Panc1 (cell line): ENCODE measurements at regions not wholly inside any gene's neighbourhood (a gene's known extent, or its start where the extent isn't known, plus 50 kb on each side); places are given as distances from the start of the nearest gene placed in this dataset.

ENCODE experiments used
- POLR2AphosphoS5 ChIP-seq: IDR thresholded peaks from 2 replicates; pipeline ENCODE4 v1.6.1; 2012; ENCODE audit warnings: mild to moderate bottlenecking, low read depth, low read length, moderate library complexity
- SIN3A ChIP-seq: IDR thresholded peaks from 2 replicates; pipeline ENCODE4 v1.6.1; 2012; ENCODE audit warnings: low read depth, mild to moderate bottlenecking, low read length, moderate library complexity, borderline replicate concordance; ENCODE audit not compliant: insufficient read depth
- TCF7L2 ChIP-seq: IDR thresholded peaks from 2 replicates; pipeline ENCODE4 v1.6.1; 2011; ENCODE audit warnings: mild to moderate bottlenecking, low read depth, low read length, inconsistent platforms
- TF ChIP-seq, protein P1 (sequence below): fragments of 450-650 bp; IDR thresholded peaks from 2 replicates; pipeline ENCODE4 v1.5.1; 2017; ENCODE audit warnings: mild to moderate bottlenecking
- TF ChIP-seq, protein P2 (sequence below), 2 experiments: IDR thresholded peaks; 2 replicates each; pipeline ENCODE4 v1.6.1; 2011 to 2012; ENCODE audit warnings: low read depth in 2 of 2, control low read depth in 1 of 2, low read length in 1 of 2, mild to moderate bottlenecking in 1 of 2, moderate library complexity in 1 of 2; ENCODE audit not compliant: insufficient read depth in 1 of 2

- TF ChIP-seq, protein P1, sequence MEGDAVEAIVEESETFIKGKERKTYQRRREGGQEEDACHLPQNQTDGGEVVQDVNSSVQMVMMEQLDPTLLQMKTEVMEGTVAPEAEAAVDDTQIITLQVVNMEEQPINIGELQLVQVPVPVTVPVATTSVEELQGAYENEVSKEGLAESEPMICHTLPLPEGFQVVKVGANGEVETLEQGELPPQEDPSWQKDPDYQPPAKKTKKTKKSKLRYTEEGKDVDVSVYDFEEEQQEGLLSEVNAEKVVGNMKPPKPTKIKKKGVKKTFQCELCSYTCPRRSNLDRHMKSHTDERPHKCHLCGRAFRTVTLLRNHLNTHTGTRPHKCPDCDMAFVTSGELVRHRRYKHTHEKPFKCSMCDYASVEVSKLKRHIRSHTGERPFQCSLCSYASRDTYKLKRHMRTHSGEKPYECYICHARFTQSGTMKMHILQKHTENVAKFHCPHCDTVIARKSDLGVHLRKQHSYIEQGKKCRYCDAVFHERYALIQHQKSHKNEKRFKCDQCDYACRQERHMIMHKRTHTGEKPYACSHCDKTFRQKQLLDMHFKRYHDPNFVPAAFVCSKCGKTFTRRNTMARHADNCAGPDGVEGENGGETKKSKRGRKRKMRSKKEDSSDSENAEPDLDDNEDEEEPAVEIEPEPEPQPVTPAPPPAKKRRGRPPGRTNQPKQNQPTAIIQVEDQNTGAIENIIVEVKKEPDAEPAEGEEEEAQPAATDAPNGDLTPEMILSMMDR: no peak
- TF ChIP-seq POLR2AphosphoS5 (no peak), SIN3A (no peak), TCF7L2 (no peak)
- TF ChIP-seq, protein P2, sequence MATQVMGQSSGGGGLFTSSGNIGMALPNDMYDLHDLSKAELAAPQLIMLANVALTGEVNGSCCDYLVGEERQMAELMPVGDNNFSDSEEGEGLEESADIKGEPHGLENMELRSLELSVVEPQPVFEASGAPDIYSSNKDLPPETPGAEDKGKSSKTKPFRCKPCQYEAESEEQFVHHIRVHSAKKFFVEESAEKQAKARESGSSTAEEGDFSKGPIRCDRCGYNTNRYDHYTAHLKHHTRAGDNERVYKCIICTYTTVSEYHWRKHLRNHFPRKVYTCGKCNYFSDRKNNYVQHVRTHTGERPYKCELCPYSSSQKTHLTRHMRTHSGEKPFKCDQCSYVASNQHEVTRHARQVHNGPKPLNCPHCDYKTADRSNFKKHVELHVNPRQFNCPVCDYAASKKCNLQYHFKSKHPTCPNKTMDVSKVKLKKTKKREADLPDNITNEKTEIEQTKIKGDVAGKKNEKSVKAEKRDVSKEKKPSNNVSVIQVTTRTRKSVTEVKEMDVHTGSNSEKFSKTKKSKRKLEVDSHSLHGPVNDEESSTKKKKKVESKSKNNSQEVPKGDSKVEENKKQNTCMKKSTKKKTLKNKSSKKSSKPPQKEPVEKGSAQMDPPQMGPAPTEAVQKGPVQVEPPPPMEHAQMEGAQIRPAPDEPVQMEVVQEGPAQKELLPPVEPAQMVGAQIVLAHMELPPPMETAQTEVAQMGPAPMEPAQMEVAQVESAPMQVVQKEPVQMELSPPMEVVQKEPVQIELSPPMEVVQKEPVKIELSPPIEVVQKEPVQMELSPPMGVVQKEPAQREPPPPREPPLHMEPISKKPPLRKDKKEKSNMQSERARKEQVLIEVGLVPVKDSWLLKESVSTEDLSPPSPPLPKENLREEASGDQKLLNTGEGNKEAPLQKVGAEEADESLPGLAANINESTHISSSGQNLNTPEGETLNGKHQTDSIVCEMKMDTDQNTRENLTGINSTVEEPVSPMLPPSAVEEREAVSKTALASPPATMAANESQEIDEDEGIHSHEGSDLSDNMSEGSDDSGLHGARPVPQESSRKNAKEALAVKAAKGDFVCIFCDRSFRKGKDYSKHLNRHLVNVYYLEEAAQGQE (IDR thresholded peaks at IDR 0.05; ENCODE audit: insufficient read depth in 1 of 2, low read depth in 2 of 2, low read length in 1 of 2): no peak
Measured at GRCh38 chrX:39953879-39954278, 143.9 kb downstream of the BCOR start.
